ENCODE measurements at regions not wholly inside any gene's neighbourhood (a gene's known extent, or its start where the extent isn't known, plus 50 kb on each side); places are given as distances from the start of the nearest gene placed in this dataset.

- DNase-seq (ENCODE audit: extremely low read depth, low read depth, low spot score), result no peak
Measured at GRCh38 chr2:150168595-150169236, 318.8 kb downstream of the RND3 start.

GRCh38 chr2:150167711-150168110, 319.8 kb downstream of the RND3 start:
- DNase-seq (ENCODE audit: extremely low read depth, low read depth, low spot score), result no peak

GRCh38 chr2:150166313-150167051, 321.0 kb downstream of the RND3 start:
- no peak for DNase-seq (ENCODE audit: extremely low read depth, low read depth, low spot score)

- DNase-seq (ENCODE audit: extremely low read depth, low read depth, low spot score), result no peak
Measured at GRCh38 chr2:150165988-150166312, 321.5 kb downstream of the RND3 start.

- no peak for DNase-seq (ENCODE audit: extremely low read depth, low read depth, low spot score)
Measured at GRCh38 chr2:150165442-150165841, 322.0 kb downstream of the RND3 start.

GRCh38 chr2:150162241-150162942, 325.1 kb downstream of the RND3 start:
- no peak for DNase-seq (ENCODE audit: extremely low read depth, low read depth, low spot score)

GRCh38 chr2:150160058-150160457, 327.4 kb downstream of the RND3 start:
- DNase-seq (ENCODE audit: extremely low read depth, low read depth, low spot score), result no peak

- DNase-seq (ENCODE audit: extremely low read depth, low read depth, low spot score), result no peak
Measured at GRCh38 chr2:150159300-150159699, 328.2 kb downstream of the RND3 start.

GRCh38 chr2:150156876-150157275, 330.6 kb downstream of the RND3 start:
- no peak for DNase-seq (ENCODE audit: extremely low read depth, low read depth, low spot score)

- no peak for DNase-seq (ENCODE audit: extremely low read depth, low read depth, low spot score)
Measured at GRCh38 chr2:150156415-150156814, 331.1 kb downstream of the RND3 start.

GRCh38 chr2:150154308-150154797, 333.1 kb downstream of the RND3 start:
- DNase-seq (ENCODE audit: extremely low read depth, low read depth, low spot score), result no peak

GRCh38 chr2:150153646-150154307, 333.7 kb downstream of the RND3 start:
- DNase-seq (ENCODE audit: extremely low read depth, low read depth, low spot score), result no peak

- DNase-seq (ENCODE audit: extremely low read depth, low read depth, low spot score), result no peak
Measured at GRCh38 chr2:150152230-150152629, 335.2 kb downstream of the RND3 start.

GRCh38 chr2:150150144-150150543, 337.3 kb downstream of the RND3 start:
- DNase-seq (ENCODE audit: extremely low read depth, low read depth, low spot score), result no peak

GRCh38 chr2:150147889-150148683, 339.4 kb downstream of the RND3 start:
- no peak for DNase-seq (ENCODE audit: extremely low read depth, low read depth, low spot score)

- no peak for DNase-seq (ENCODE audit: extremely low read depth, low read depth, low spot score)
Measured at GRCh38 chr2:150146879-150147278, 340.6 kb downstream of the RND3 start.

- no peak for DNase-seq (ENCODE audit: extremely low read depth, low read depth, low spot score)
Measured at GRCh38 chr2:150145299-150145692, 342.2 kb downstream of the RND3 start.

- no peak for DNase-seq (ENCODE audit: extremely low read depth, low read depth, low spot score)
Measured at GRCh38 chr2:150144546-150145298, 342.7 kb downstream of the RND3 start.

- DNase-seq (ENCODE audit: extremely low read depth, low read depth, low spot score), result no peak
Measured at GRCh38 chr2:150143087-150143536, 344.4 kb downstream of the RND3 start.

- no peak for DNase-seq (ENCODE audit: extremely low read depth, low read depth, low spot score)
Measured at GRCh38 chr2:150142561-150142960, 344.9 kb downstream of the RND3 start.
